Osteoblast (primary cell): ENCODE measurements at regions not wholly inside any gene's neighbourhood (a gene's known extent, or its start where the extent isn't known, plus 50 kb on each side); places are given as distances from the start of the nearest gene placed in this dataset.

ENCODE experiments used
- DNase-seq: peaks from one replicate; pipeline ENCODE4 v3.0.0; 2011; ENCODE audit warnings: low spot score, mixed read lengths; ENCODE audit not compliant: insufficient read length; ENCODE audit errors: missing footprints
- H2AFZ ChIP-seq: 2 replicates; pipeline ENCODE4 v1.6.0; 2011; ENCODE audit warnings: mild to moderate bottlenecking, low read length
- H3K27ac ChIP-seq: 2 replicates; pipeline ENCODE4 v1.5.1; 2011; ENCODE audit warnings: mild to moderate bottlenecking, low read depth, low read length, moderate library complexity
- H3K27me3 ChIP-seq: 2 replicates; pipeline ENCODE4 v1.6.0; 2012; ENCODE audit warnings: mild to moderate bottlenecking, control low read depth, inconsistent platforms, low read length, moderate library complexity; ENCODE audit not compliant: insufficient read depth
- H3K36me3 ChIP-seq: 2 replicates; pipeline ENCODE4 v1.5.1; 2011; ENCODE audit warnings: mild to moderate bottlenecking, low read length, control low read depth, moderate library complexity; ENCODE audit not compliant: insufficient read depth
- H3K4me1 ChIP-seq: 2 replicates; pipeline ENCODE4 v1.5.1; 2011; ENCODE audit warnings: mild to moderate bottlenecking, low read length, control low read depth, moderate library complexity; ENCODE audit not compliant: insufficient read depth
- H3K4me2 ChIP-seq: 2 replicates; pipeline ENCODE4 v1.6.0; 2011; ENCODE audit warnings: mild to moderate bottlenecking, low read length; ENCODE audit not compliant: insufficient read depth
- H3K4me3 ChIP-seq: fragments of 200-600 bp; sonication (generic); 3 replicates; pipeline ENCODE4 v1.5.1; 2012; ENCODE audit warnings: mild to moderate bottlenecking, low read length, inconsistent platforms; ENCODE audit not compliant: insufficient read depth
- H3K79me2 ChIP-seq: 2 replicates; pipeline ENCODE4 v1.6.0; 2012; ENCODE audit warnings: mild to moderate bottlenecking, low read length, control low read depth, inconsistent platforms; ENCODE audit not compliant: insufficient read depth
- H3K9me3 ChIP-seq: 2 replicates; pipeline ENCODE4 v1.5.1; 2011; ENCODE audit warnings: low read depth, low read length, control low read depth
- H4K20me1 ChIP-seq: 2 replicates; pipeline ENCODE4 v1.6.0; 2012; ENCODE audit warnings: mild to moderate bottlenecking, low read length, control low read depth; ENCODE audit not compliant: insufficient read depth
- CTCF ChIP-seq: IDR thresholded peaks from 2 replicates; pipeline ENCODE4 v1.5.1; 2011; ENCODE audit warnings: mild to moderate bottlenecking, low read depth, low read length, moderate library complexity; ENCODE audit errors: extremely low read depth

DNA sequence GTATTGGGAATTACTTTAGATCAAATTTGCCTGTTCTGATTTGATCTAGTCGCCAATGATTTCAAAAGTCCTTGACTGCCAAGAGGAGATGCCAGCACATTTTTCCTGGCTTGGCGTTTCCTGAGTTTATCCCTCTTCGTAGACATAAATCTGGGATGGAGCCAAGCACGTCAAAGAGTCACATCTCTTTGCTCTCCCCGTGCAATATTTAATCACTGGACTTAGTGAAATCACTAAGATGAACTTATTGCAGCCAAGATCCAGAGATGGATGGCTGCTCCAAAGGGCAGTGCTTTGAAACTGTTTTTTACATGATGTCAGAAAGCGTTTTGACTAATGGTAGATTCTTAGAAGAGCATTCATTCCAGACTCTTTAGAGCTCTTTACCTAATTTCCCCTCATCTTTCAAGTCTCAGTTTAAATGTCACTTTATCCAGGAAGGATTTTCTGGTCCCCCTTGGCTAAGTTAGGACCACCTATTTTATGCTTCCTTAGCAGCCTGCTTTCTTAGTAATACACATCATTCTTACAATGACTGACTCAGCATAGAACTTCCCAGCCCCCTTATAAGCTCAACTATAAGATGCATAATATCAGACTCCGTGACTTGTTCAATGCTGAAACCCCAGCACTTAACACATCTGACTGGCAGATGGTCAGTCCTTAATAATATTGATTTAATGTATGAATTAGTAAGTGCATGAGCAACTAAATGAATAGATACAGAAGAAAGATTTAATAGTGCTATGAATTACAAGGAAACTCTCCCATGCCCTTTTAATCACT is 94.4 kb upstream of the GREM2 start:
- H3K79me2 ChIP-seq = no peaks in the 10 kb centered on the region
- peaks cover 25% of the 10 kb centered on the region for H3K4me1 ChIP-seq
- H3K9me3 ChIP-seq = no peaks in the 10 kb centered on the region
- peak overlapping the region; percentile 65 for H3K4me2 ChIP-seq
- H2AFZ ChIP-seq = peak overlapping the region; percentile 42
- no peaks in the 10 kb centered on the region for H3K36me3 ChIP-seq
- peak; percentile 29 for DNase-seq
- peak overlapping the region; percentile 42 for H3K27ac ChIP-seq
- peak overlapping the region; percentile 26 for H3K4me3 ChIP-seq
- H4K20me1 ChIP-seq = no peaks in the 10 kb centered on the region
- no peak for TF ChIP-seq CTCF
- H3K27me3 ChIP-seq = no peaks in the 10 kb centered on the region

GRCh38 chr1:240705579-240705978 is 93.6 kb upstream of the GREM2 start:
- H3K4me2 ChIP-seq = peak overlapping the region; percentile 65
- peak; percentile 45 for DNase-seq
- H3K4me1 ChIP-seq = peaks cover 26% of the 10 kb centered on the region

GRCh38 chr1:240701412-240701811 is 89.5 kb upstream of the GREM2 start:
- H3K9me3 ChIP-seq = no peaks in the 10 kb centered on the region
- H2AFZ ChIP-seq = no peak overlapping the region
- no peak for TF ChIP-seq CTCF
- peaks cover 20% of the 10 kb centered on the region for H3K4me1 ChIP-seq
- peak overlapping the region; percentile 26 for H3K4me2 ChIP-seq
- no peaks in the 10 kb centered on the region for H3K27me3 ChIP-seq
- no peaks in the 10 kb centered on the region for H4K20me1 ChIP-seq
- no peaks in the 10 kb centered on the region for H3K36me3 ChIP-seq
- no peaks in the 10 kb centered on the region for H3K79me2 ChIP-seq
- DNase-seq = peak; percentile 80
- no peak overlapping the region for H3K4me3 ChIP-seq
- no peak overlapping the region for H3K27ac ChIP-seq

More at GRCh38 chr1:240705579-240705978, 93.6 kb upstream of the GREM2 start:
- no peaks in the 10 kb centered on the region for H3K36me3 ChIP-seq
- no peak for TF ChIP-seq CTCF
- no peaks in the 10 kb centered on the region for H3K27me3 ChIP-seq
- H2AFZ ChIP-seq = no peak overlapping the region
- no peak overlapping the region for H3K4me3 ChIP-seq
- H3K79me2 ChIP-seq = no peaks in the 10 kb centered on the region
- H3K9me3 ChIP-seq = no peaks in the 10 kb centered on the region
- no peaks in the 10 kb centered on the region for H4K20me1 ChIP-seq
- peak overlapping the region; percentile 42 for H3K27ac ChIP-seq

- Histone ChIP-seq H3K4me3 (no peak overlapping the region), H3K27me3 (no peaks in the 10 kb centered on the region), H4K20me1 (no peaks in the 10 kb centered on the region), H3K36me3 (no peaks in the 10 kb centered on the region), H3K79me2 (no peaks in the 10 kb centered on the region), H3K9me3 (no peaks in the 10 kb centered on the region), H2AFZ (no peak overlapping the region), H3K4me2 (no peak overlapping the region), H3K27ac (no peak overlapping the region), H3K4me1 (peaks cover 2% of the 10 kb centered on the region)
- DNase-seq = no peak
- TF ChIP-seq CTCF = no peak
These were observed 83.5 kb upstream of the GREM2 start for GRCh38 chr1:240695416-240695815.
